HG02943 (cell line): ENCODE measurements at regions not wholly inside any gene's neighbourhood (a gene's known extent, or its start where the extent isn't known, plus 50 kb on each side); places are given as distances from the start of the nearest gene placed in this dataset.
"Not testable (repeated sequence)": the region's sequence is repeated elsewhere in the genome, so short reads cannot be mapped to it uniquely, and the experiment has no call there.

Experiments
- ATAC-seq: cut with Tn5 transposase; IDR thresholded peaks from one replicate; pipeline ENCODE4 v1.9.1; 2021; ENCODE audit warnings: mild to moderate bottlenecking, low read depth, moderate library complexity; ENCODE audit not compliant: unreplicated experiment

DNA sequence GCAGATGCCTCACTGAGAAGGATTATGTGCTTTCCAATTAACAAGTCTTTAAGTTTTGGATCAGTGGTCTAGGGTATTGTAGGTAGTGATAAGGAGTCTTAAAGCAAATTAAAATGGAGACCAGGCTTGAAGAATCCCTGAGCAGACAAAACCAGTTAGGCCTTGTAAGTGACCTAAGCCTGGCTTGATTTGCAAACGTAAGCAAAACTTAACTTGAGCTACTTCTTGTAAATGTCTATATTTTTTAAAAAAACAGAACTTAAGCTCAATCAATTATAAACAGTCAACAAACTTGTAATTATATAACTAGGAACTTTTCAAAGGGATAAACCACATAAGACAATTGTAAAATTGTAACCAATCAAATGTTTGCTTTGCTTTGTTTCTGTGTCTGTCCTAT is 72.7 kb upstream of the NALF2 start:
- ATAC-seq = no peak

DNA sequence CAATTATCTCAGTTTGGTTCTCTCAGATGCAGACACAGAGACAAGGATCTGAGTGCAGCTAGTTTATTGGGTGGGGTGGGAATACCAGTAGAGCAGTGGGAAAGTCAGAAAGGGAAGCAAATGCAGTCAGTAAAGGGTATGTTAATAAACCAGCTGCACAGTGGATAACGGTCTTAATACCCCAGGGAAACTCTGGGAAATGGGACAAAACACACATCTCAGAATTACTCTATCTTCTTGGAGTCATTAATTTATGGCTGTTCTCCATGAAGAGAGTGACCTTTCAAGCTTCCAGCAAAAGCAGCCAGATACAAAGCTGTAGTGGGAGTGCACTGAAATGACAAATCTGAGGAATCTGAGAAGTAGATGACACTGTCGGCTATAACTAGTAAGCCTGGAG is 73.3 kb upstream of the NALF2 start:
- ATAC-seq = no peak

DNA sequence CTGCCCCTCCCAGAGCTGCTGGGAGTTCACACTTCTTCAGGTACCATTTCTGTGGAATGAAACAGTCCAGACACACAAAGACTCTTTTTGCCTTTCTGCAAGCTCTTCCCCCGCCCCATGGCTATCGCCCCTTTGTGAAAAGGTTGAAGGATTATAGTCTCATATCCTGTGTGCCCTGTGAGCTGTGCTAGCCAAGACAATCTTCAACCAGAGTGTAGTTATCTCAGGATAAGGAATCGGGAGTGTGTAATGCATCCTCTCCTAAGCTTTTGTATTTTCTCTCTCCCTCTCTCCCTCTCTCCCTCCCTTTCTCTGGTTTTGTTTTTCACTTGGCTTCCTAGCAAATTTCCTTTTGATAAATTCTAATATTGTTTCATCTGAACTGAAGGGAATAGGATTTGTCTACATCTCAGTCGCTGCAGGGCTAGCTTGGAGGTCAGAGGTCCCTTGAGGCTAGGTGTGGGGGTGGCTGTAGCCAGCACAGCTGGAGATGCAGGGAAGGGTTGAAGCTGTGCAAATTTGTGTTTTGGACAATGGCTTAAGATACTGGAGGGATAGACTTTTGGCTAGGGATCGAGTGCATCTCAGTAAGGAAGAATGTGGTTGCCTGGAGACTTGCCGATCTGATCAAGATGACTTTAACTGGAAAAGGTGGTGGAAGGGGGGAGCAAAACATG is 74.6 kb upstream of the NALF2 start:
- no peak for ATAC-seq

DNA sequence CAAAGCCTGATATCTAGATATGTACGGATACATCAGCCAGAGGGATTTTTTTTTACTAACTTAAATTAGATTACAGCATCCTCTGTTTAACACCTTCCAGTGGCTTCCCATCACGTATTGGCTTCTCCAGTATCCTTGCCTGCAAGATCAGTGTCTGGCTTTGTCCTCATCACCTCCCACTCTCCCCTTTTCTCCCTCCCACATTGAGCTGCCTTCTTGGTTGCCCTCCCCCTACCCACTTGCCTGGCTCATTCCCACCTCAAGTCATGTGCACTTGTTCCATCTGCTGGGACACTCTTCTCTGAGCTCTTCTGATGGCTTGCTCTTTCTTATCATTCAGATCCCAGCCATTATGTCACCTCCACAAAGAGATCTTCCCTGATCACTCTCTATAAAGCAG is 75.9 kb upstream of the NALF2 start:
- ATAC-seq = no peak

DNA sequence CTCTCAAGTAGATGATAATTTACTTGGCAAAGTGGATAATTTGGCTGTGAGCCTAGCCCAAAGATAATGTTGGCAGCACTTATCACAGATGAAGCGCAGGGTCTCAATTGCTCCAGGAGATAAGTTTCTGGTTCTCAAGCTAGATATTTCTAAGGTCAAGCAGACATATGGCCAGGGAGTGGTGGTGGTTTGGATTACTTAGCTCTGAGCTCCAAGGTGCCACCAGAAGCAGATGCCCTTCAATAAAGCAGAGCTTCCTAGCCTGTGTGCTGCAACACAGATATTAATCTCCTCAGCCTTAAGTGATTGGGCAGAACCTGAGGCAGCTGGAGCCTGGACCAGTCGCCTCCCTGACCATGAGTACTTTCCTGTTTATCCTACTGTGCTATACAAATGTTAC is 79.2 kb upstream of the NALF2 start:
- no peak for ATAC-seq

DNA sequence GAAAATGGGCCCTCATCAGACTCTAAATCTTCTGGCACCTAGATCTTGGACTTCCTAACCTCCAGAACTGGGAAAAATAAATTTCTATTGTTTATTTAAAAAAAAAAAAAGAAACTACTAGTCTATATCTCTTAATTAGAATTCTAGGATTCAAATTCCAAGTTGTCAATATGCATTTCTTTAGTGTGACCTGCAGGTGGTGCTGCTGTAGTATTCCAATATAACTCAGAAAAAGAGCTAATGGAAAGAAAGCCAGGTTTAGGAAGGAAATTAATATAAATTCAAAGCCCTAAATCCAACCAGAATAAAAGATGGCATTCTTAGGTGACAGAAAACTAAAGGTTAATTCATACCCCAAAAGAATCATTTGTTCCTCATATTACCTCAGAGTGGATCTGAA is 80.0 kb upstream of the NALF2 start:
- ATAC-seq = no peak

DNA sequence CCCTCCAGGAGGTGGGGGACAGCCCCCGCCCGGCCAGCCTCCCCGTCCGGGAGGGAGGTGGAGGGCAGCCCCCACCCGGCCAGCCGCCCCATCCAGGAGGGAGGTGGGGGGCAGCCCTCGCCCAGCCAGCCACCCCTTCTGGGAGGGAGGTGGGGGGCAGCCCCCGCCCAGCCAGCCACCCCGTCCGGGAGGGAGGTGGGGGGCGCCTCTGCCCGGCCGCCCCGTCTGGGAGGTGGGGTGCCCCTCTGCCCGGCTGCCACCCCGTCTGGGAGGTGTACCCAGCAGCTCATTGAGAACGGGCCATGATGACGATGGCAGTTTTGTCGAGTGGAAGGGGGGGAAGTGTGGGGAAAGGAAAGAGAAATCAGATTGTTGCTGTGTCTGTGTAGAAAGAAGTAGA is 81.9 kb upstream of the NALF2 start:
- not testable (repeated sequence) for ATAC-seq

DNA sequence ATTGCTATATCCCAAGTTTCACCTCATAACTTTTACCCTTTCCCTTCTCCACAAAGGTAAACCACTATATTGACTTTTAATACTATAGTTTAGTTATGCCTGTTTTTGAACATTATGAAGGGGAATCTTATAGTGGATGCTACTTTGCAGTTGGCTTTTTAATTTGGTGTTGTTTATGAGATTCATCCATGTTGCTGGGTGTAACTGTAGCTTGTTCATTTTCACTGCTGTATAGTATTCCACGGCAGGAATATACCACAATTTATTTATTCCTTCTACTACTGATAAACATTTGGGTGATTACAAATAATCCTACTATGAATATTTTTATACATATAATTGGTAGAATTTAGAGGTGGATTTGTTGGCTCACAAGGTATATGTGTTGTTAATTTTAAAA is 88.4 kb upstream of the NALF2 start:
- ATAC-seq = no peak

DNA sequence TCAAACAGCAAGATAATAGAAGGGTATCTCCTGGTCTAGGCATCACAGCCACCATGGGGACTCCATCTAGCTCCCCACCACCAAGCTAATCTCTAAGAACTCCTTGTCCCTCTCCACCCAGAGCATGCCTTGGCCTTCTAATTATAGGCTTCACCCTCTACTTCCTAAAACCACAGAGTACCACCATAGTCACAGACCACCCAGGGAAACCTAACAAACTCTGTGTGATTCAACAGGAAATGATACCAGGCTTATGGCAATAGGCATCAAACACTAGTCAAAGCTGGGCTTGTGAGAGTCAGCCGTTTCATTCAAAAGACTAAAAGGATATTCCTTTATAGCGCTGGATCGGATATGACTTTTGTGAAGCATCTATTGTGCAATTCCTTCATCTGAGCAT is 91.5 kb upstream of the NALF2 start:
- ATAC-seq = no peak

DNA sequence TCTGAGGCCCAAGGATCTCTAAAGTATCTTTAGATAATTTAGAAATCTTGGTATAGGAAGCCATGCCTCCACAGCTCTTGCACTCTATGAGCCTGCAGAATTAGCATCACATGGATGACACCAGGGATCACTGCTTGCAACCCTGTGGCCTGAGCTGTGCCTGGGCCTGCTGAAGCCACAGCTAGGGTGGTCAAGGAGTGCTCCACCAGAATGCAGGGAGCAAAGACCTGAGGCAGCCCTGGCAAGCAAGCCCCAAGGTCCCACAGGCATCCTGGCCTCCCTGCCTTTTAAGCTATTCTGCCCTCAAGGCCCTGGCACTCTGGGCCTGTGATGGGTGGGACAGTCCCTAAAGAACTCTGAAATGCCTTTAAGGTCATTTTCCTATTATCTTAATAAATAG is 105.2 kb upstream of the NALF2 start:
- no peak for ATAC-seq

DNA sequence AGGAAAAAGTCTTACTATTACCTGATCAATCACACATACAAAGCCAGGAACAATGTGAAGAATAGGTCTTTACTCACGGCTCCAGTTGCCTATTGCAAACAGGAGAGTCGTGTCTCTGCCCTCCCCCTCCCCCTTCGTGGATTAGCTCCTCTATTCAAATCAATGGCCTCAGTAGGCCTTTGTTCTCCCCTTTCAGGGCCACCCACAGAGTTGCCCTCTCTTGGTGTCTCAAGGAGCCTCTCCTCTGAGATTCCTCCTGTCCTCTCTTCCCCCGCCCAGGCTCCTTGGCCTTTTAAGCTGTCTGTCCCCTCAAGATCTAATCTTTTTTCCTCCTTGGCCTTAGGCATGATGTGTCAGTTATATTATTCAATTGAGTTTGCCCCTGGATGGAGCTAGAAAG is 107.2 kb upstream of the NALF2 start:
- no peak for ATAC-seq

DNA sequence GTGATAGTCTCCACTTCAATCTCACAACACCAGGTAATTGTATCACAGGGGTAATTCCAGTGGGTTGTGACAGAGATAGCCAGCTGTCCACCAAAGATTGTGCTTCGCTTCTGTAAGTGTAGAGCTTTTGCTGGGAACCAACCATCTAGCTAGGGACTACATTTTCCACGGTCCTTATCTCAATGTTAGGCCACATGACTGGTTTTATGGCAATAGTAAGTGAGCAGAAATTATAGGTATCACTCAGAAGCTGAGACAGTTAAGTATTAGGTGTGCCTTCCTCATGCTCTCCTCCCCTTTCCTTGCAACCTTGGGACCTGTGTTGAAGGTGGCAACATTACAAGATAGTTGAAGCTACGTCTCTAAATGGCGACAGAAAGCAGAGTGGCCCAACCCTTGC is 108.8 kb upstream of the NALF2 start:
- no peak for ATAC-seq

DNA sequence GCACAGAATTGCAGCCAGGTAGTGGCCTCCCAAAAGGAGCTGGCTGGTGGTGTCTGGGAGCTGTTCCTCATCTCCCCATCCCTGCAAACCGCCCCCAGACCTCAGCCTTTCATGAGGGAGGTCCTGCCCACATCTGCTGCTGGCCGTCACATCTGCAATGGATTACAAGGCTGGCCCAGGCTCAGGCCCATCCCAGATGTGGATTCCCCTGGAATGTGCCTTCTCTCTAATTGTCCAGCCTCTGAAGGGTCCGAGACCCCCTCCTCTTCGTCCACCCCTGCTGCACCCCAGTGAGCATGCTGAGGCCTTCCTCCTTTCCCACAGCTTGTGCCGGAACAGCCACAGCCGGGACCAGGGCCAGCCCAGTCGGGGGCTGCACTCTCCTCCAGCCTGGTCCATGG is 115.0 kb upstream of the NALF2 start:
- ATAC-seq = no peak

DNA sequence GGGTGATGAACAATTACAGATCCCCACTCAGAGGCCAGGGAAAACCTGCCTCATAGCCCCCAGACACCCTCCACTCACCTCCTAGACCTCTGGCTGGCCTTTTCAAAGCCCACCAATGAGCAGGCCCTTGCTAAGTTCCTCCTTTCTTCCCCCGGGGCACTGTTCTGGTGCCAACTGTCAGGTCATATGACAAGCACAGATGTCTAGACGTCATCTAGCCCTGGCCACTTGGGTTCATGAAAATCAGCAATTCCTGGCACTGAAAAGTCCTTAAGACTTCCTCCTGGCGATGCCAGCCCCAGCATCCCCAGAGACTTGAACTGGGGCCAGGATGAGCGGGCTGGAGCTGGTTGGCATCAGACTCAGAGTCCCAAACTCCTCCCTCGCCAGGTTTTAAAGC is 115.6 kb upstream of the NALF2 start:
- ATAC-seq = no peak

DNA sequence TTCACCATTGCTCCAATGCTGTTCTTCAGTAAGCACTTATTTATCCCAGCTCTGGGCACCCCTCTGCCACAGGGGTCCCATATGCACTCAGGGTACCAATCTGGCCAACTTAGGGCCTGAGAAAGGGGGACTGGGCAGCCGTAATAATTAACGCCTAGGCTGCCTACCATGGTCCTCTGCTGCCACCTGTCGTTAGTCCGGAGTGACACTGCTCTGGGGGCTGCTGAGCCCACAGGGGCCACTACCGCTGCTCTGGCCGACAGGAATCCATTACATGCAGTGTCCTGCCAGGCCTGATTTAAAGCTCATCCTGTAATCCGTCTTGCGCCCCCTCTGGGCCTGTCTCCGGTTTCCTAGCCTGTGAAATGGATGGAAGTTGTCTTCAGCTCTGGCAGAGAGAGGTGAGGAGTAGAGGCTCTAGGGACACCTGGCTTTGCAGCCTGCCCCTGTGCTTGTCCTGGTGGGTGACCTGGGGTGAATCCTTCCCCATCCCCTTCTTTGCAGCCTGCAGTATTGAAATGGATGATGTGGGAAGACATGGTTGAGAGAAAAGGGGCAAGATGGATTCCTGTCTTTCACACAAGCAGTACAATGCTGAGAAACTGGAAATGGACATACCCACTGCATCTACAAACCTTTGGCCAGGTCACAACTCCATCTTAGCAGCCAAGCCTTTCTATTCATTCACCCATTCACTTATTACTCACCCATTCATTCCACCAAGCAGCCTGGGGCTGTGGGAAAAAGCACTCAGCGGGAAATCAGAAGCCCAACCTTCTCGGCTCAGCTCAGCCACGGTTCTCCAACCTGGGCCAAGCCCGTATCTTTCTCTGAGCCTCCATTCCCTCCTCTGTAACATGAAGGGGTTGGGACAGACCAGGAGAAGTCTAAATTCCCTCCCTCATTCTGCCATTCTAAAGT is 116.3 kb upstream of the NALF2 start:
- ATAC-seq = no peak

DNA sequence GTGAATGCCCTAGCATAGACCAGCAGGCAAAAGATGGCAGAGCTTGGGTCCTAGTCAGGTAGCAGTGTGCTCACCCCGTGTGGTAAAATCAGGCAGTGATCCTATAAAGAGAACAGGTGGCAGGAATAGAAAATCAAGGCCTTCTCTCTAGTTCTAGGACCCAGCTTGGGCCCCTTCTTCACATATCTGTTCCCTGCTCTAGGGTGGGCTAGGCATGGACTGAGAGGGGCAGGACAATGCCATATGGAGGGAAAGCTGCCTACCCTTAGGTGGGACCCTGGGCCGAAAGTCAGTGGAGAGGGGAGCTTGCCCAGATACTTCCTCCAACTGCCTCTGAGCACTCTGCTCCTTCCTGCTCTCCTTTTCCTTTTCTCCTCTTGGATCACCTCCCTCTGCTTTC is 117.4 kb upstream of the NALF2 start:
- ATAC-seq = no peak

DNA sequence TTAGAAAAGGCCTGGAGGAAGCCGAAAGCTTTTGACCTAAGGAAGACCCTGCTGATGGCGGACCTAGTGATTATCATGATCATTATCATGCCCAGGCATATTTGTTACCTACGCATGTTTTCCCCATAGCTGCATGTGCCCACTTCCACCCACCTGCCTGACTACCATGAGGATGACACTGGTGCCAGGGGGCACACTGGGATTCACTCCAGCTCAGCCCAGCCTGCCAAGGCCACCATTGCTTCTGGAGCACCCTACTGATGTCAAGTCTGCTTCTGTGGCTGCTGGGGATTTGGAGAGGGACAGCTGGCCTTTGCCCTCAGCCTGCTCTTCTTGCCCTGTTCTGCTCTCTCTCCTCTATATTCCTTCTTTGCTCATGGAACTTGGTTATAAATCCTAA is 124.7 kb upstream of the NALF2 start:
- ATAC-seq = no peak

DNA sequence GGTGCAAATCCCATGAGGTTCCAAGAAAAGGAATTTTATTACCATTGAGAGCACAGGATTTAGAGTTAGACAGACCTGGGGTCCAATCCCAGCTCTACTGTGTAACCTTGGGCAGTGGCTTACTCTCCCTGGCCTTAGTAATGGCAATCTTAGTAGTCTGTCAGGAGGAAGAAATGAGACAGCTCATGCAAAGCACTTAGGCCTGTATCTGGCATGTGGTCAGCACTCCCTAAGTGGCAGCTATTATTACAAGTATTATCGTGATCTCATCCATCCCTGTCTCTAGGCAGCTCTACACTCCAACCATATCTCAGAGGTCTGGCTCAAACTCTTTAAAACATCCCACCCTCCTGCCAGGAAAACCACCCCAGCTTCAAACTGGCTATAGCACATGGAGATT is 129.6 kb upstream of the NALF2 start:
- no peak for ATAC-seq

DNA sequence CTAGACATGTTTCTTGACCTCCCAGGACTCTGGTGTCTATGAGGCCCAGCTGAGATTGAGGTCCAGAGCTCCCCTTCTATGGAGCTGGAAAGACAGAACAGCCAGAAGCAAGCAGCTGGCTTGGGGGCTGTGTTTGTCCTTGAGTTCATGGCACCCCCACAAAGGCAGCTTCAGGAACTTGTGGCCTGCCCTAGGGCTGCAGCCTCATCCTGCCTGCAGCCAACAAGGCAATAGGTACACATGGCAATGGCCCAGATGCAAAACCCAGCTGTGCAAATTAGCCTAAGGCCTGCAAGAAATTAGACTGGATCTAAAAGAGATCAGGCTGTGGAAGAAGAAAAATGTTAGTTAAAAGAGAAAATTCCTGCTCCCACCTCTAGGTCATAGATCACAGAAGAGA is 131.7 kb upstream of the NALF2 start:
- no peak for ATAC-seq

DNA sequence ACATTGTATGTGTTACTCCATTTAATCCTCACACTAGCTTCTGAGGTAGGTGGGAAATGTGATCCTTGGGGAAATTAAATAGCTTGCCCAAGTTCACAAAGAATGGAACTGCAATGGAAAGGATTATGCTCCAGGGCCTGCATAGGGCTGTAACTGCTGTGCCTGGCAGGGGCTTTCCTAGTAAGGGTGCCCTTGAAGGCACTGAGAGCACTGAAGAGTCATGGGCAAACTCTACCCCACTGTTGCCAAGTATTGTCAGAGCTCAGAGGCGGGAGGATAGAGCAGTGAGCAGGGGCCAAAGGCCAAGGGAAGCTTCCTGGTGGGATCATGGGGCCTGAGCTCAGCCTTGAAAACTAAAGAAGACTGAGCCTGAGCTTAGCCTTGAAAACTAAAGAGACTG is 133.0 kb upstream of the NALF2 start:
- no peak for ATAC-seq

DNA sequence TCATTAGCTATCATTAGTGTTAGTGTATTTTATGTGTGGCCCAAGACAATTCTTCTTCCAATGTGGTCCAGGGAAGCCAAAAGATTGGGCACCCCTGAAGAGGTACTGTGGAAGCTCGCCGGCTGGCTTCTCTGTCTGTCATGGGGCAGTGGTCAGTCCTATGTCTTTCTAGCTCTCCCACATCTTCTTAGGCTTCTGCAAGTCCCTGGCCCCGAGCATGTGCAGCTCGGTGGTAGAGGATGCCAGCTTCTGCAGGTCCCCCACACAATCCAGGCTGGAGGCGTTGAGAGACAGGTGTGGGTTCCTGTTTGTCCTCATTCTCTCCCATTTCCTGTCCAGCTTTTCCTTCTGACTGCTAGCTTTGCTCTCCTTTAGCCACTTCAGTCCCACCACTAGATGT is 134.1 kb upstream of the NALF2 start:
- ATAC-seq = no peak

DNA sequence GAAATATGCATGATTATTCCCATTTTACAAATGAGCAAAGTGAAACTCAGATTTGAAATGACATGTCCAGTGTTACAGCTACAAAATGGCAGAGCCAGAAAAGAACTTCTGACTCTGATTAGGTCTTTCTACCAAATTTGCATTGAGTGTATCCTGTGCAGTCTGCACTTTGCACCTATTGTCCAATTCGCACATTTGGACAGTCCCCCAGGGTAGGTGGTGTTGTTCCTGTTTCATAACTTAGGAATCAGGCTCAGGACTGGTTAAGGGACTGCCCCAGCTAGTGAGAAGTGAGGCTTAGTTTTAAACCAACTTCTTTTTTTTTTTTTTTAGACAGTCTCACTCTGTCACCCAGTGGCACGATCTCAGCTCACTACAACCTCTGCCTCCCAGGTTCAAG is 137.9 kb upstream of the NALF2 start:
- no peak for ATAC-seq
